Brain microvascular endothelial cell (primary cell): ENCODE measurements at regions not wholly inside any gene's neighbourhood (a gene's known extent, or its start where the extent isn't known, plus 50 kb on each side); places are given as distances from the start of the nearest gene placed in this dataset.

ENCODE experiments used
- DNase-seq: peaks from one replicate; pipeline ENCODE4 v3.0.0-alpha.2; 2020
- H3K27ac ChIP-seq: fragments of 250-450 bp; sonication (Bioruptor Pico); 2 replicates; pipeline ENCODE4 v1.5.1; 2020; ENCODE audit warnings: mild to moderate bottlenecking, moderate library complexity
- H3K27me3 ChIP-seq: fragments of 250-450 bp; sonication (Bioruptor Pico); replicated peaks from 2 replicates; pipeline ENCODE4 v1.5.1; 2020; ENCODE audit warnings: mild to moderate bottlenecking
- H3K36me3 ChIP-seq: fragments of 250-450 bp; sonication (Bioruptor Pico); replicated peaks from 2 replicates; pipeline ENCODE4 v1.5.1; 2020; ENCODE audit warnings: mild to moderate bottlenecking
- H3K4me3 ChIP-seq: 2 replicates; pipeline ENCODE4 v1.5.1; 2011; ENCODE audit warnings: low read depth, mild to moderate bottlenecking, control low read depth, low read length, moderate library complexity
- CTCF ChIP-seq: IDR thresholded peaks from 2 replicates; pipeline ENCODE4 v1.5.1; 2011; ENCODE audit warnings: low read depth, mild to moderate bottlenecking, moderate library complexity, low read length, control low read depth, inconsistent platforms; ENCODE audit errors: missing control alignments
- in situ Hi-C: cut with HindIII; loops from 2 replicates; pipeline ENCODE4 v1.10.0; 2017; ENCODE audit warnings: low sequenced_read_pairs, low pct_ligation_motif_present

- no peak for DNase-seq
- peak; percentile 38 for TF ChIP-seq CTCF
- no peaks in the 10 kb centered on the region for H3K36me3 ChIP-seq
- no peaks in the 10 kb centered on the region for H3K27me3 ChIP-seq
- in situ Hi-C loops: no loop called here
- no peak overlapping the region for H3K27ac ChIP-seq
- no peak overlapping the region for H3K4me3 ChIP-seq
Observed at GRCh38 chr2:47664817-47665216, 94.0 kb upstream of the KCNK12 start.

GRCh38 chr2:47662552-47662951 is 91.8 kb upstream of the KCNK12 start:
- Histone ChIP-seq H3K27me3 (no peaks in the 10 kb centered on the region), H3K4me3 (no peak overlapping the region)
- TF ChIP-seq CTCF: no peak

GRCh38 chr2:47661310-47661709 is 90.5 kb upstream of the KCNK12 start:
- Histone ChIP-seq H3K36me3 (no peaks in the 10 kb centered on the region), H3K4me3 (no peak overlapping the region), H3K27me3 (no peaks in the 10 kb centered on the region), H3K27ac (no peak overlapping the region)
- in situ Hi-C loops: no loop called here
- TF ChIP-seq CTCF: no peak
- DNase-seq: no peak

More at GRCh38 chr2:47662552-47662951, 91.8 kb upstream of the KCNK12 start:
- no peak for DNase-seq
- H3K36me3 ChIP-seq: no peaks in the 10 kb centered on the region
- no peak overlapping the region for H3K27ac ChIP-seq
- in situ Hi-C loops: no loop called here

GRCh38 chr2:47660168-47660567 is 89.4 kb upstream of the KCNK12 start:
- Histone ChIP-seq H3K36me3 (no peaks in the 10 kb centered on the region), H3K4me3 (no peak overlapping the region), H3K27me3 (no peaks in the 10 kb centered on the region), H3K27ac (no peak overlapping the region)
- in situ Hi-C loops: no loop called here
- DNase-seq: no peak
- no peak for TF ChIP-seq CTCF

- DNase-seq: no peak
- Histone ChIP-seq H3K36me3 (no peaks in the 10 kb centered on the region), H3K4me3 (no peak overlapping the region), H3K27ac (no peak overlapping the region), H3K27me3 (no peaks in the 10 kb centered on the region)
- TF ChIP-seq CTCF: no peak
- in situ Hi-C loops: no loop called here
Observed at GRCh38 chr2:47658646-47659320, 88.0 kb upstream of the KCNK12 start.
